ENCODE measurements at regions not wholly inside any gene's neighbourhood (a gene's known extent, or its start where the extent isn't known, plus 50 kb on each side); places are given as distances from the start of the nearest gene placed in this dataset.

DNA sequence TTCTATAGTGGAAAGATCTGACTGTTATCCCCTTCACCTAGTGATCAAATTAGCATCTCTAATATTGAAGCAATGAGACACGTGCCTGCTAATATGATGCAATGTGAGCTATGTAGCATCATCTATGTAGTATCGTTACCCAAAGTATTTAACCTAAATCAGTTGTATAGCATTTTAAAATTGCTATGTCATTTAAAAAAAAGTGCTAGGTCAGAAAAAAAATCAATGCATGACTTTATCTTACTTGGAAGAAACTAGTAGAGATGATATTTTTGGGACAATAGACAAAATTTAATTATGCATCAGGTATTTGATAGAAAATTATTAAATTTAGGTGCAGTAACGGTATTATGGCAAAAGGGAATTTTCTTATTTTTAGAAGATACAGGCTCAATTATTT, 157.3 kb downstream of the CCDC71L start:
- Histone ChIP-seq H3K36me3 (ENCODE audit: control insufficient read depth in 1 of 2, insufficient read depth in 2 of 2, low read length in 2 of 2) (no peaks in the 10 kb centered on the region), H3K9me2 (ENCODE audit: insufficient read depth) (no peaks in the 10 kb centered on the region), H3K4me2 (ENCODE audit: low read length) (no peak overlapping the region), H3K27me3 (ENCODE audit: insufficient read depth, low read length) (no peaks in the 10 kb centered on the region), H3K9me3 (ENCODE audit: control insufficient read depth in 1 of 2, insufficient read depth in 1 of 2, low read depth in 1 of 2, low read length in 2 of 2) (no peaks in the 10 kb centered on the region), H2AFZ (ENCODE audit: low read depth, low read length, poor library complexity, severe bottlenecking) (no peak overlapping the region), H3K9ac (ENCODE audit: low read length) (no peak overlapping the region), H4K20me1 (ENCODE audit: insufficient read depth) (no peaks in the 10 kb centered on the region), H3K4me3 (replicated peaks in 1 of 2; ENCODE audit: low read depth in 1 of 2, low read length in 2 of 2) (no peak overlapping the region), H3K79me2 (ENCODE audit: insufficient read depth, low read length) (no peaks in the 10 kb centered on the region), H3K27ac (ENCODE audit: low read depth, low read length) (no peak overlapping the region), H3K4me1 (ENCODE audit: control insufficient read depth in 1 of 2, insufficient read depth in 2 of 2, low read length in 2 of 2) (no peaks in the 10 kb centered on the region)
- TF ChIP-seq, protein P1, sequence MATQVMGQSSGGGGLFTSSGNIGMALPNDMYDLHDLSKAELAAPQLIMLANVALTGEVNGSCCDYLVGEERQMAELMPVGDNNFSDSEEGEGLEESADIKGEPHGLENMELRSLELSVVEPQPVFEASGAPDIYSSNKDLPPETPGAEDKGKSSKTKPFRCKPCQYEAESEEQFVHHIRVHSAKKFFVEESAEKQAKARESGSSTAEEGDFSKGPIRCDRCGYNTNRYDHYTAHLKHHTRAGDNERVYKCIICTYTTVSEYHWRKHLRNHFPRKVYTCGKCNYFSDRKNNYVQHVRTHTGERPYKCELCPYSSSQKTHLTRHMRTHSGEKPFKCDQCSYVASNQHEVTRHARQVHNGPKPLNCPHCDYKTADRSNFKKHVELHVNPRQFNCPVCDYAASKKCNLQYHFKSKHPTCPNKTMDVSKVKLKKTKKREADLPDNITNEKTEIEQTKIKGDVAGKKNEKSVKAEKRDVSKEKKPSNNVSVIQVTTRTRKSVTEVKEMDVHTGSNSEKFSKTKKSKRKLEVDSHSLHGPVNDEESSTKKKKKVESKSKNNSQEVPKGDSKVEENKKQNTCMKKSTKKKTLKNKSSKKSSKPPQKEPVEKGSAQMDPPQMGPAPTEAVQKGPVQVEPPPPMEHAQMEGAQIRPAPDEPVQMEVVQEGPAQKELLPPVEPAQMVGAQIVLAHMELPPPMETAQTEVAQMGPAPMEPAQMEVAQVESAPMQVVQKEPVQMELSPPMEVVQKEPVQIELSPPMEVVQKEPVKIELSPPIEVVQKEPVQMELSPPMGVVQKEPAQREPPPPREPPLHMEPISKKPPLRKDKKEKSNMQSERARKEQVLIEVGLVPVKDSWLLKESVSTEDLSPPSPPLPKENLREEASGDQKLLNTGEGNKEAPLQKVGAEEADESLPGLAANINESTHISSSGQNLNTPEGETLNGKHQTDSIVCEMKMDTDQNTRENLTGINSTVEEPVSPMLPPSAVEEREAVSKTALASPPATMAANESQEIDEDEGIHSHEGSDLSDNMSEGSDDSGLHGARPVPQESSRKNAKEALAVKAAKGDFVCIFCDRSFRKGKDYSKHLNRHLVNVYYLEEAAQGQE (IDR thresholded peaks at IDR 0.05; ENCODE audit: low read depth), result no peak
- TF ChIP-seq EGR1 (IDR thresholded peaks at IDR 0.05; ENCODE audit: low read depth) (no peak), CEBPB (IDR thresholded peaks at IDR 0.05; ENCODE audit: low read depth) (no peak), EZH2phosphoT487 (IDR thresholded peaks at IDR 0.05; ENCODE audit: borderline replicate concordance) (no peak), YY1 (IDR thresholded peaks at IDR 0.05; ENCODE audit: extremely low read depth, insufficient replicate concordance, low read depth, low read length) (no peak), ZNF274 (IDR thresholded peaks at IDR 0.05; ENCODE audit: low read depth, low read length) (no peak), ELF1 (IDR thresholded peaks at IDR 0.05; ENCODE audit: borderline replicate concordance, low read depth) (no peak), JUND (IDR thresholded peaks at IDR 0.05) (no peak), EZH2 (IDR thresholded peaks at IDR 0.05) (no peak), SRF (IDR thresholded peaks at IDR 0.05; ENCODE audit: low read depth) (no peak), SIN3A (IDR thresholded peaks at IDR 0.05; ENCODE audit: low read depth) (no peak), RAD21 (IDR thresholded peaks at IDR 0.05; ENCODE audit: low read depth) (no peak), POLR2AphosphoS5 (IDR thresholded peaks at IDR 0.05; ENCODE audit: low read depth, low read length) (no peak), FOSL1 (IDR thresholded peaks at IDR 0.05; ENCODE audit: low read depth) (no peak)
- TF ChIP-seq, protein P2, sequence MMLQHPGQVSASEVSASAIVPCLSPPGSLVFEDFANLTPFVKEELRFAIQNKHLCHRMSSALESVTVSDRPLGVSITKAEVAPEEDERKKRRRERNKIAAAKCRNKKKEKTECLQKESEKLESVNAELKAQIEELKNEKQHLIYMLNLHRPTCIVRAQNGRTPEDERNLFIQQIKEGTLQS (IDR thresholded peaks at IDR 0.05), result no peak
- TF ChIP-seq, protein P3, sequence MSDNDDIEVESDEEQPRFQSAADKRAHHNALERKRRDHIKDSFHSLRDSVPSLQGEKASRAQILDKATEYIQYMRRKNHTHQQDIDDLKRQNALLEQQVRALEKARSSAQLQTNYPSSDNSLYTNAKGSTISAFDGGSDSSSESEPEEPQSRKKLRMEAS (IDR thresholded peaks at IDR 0.05), result no peak
- TF ChIP-seq, protein P4, sequence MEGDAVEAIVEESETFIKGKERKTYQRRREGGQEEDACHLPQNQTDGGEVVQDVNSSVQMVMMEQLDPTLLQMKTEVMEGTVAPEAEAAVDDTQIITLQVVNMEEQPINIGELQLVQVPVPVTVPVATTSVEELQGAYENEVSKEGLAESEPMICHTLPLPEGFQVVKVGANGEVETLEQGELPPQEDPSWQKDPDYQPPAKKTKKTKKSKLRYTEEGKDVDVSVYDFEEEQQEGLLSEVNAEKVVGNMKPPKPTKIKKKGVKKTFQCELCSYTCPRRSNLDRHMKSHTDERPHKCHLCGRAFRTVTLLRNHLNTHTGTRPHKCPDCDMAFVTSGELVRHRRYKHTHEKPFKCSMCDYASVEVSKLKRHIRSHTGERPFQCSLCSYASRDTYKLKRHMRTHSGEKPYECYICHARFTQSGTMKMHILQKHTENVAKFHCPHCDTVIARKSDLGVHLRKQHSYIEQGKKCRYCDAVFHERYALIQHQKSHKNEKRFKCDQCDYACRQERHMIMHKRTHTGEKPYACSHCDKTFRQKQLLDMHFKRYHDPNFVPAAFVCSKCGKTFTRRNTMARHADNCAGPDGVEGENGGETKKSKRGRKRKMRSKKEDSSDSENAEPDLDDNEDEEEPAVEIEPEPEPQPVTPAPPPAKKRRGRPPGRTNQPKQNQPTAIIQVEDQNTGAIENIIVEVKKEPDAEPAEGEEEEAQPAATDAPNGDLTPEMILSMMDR (IDR thresholded peaks at IDR 0.05 in 2 of 3, conservative IDR thresholded peaks at IDR 0.05 in 1 of 3; ENCODE audit: borderline replicate concordance in 1 of 3, insufficient read depth in 1 of 3, low read depth in 2 of 3, low read length in 2 of 3), result no peak
- no TSS peak for BruUV-seq (replicated peaks)
- ChIA-PET CTCF (no interaction called here), POLR2A (no interaction called here), RAD21 (ENCODE audit: low non-redundant PET in 1 of 2, low total read pairs in 2 of 2, uncharacterized antibody in 2 of 2, unreplicated experiment in 2 of 2) (no interaction called here)
- DNase-seq (ENCODE audit: low read depth, low spot score), result no peak
- no peak for ATAC-seq
- intact Hi-C loops (cut with micrococcal nuclease), result no loop called here

Data from HCT116 (cell line).